SK-N-DZ (cell line): ENCODE measurements at regions not wholly inside any gene's neighbourhood (a gene's known extent, or its start where the extent isn't known, plus 50 kb on each side); places are given as distances from the start of the nearest gene placed in this dataset.

ENCODE experiments used
- DNase-seq: peaks from one replicate; pipeline ENCODE4 v3.0.0-alpha.2; 2015; ENCODE audit warnings: low spot score

DNA sequence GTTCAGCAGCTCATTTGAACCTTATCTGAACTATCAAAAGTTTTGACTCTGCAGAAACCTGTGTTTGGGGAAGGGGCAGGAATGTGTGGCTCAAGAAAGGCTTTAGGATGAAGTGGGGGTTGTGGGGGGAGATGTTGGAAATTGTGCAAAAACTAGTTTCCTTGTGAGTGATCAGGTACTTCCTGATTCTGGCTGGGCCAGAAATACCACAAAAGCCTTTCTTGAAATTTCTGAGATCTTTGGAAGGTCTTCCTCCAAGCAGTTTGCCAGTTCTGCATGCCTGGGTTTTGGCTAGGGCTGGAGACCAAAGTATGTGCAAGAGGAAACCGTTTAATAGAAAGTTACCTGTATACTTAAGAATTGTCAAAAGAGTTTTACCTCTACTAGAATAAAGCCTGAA is 116.6 kb downstream of the BMP2 start:
- no peak for DNase-seq

DNA sequence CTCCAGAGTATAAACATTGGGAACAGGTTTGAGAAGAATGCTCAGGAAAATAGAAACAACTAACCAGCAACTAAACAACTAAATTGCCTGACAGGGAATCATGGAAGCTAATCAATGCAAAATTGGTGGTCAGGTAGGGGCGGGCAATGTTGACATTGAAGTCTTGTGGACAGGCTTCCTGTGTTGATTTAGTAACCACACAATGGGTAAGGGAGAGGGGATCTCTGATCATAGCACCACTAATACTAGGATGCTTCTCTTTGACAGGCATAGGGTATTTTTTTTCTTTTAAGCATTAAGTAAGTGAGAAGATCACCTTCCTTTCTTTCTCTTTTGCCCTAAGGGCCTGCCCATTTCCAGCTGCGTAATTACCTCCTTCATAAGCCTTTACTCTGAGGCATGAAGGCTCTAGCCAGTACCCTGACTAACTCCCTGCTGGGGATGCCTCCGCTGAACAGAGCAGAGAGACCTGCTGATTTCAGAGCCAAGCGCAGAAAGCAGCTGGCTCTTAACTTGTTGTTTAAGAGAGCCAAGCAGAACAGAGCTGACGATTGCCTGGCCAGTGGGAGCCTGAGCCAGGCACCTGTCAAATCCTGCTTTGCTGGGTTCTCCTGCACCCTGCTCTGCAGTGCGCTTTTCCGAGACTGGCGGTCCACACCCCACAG is 118.7 kb downstream of the BMP2 start:
- DNase-seq: no peak

DNA sequence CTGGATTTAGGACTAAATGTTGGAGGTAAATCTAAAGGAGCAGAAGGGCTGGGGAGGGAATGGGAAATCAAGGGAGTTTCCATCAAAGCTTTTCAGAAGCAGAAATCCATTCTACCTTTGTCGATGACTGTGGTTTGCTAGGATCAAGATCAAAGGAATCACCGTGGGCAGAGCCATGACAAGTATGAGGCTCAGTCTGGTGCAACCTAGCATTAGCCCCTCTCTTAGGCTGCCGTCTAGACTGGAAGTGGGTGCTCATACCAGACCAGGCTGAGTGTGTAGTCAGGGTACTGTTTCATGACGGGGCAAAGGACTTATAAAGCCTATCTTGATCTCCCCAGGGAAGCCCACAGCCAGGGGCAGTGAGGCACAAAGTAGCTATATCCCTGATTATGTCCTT is 120.5 kb downstream of the BMP2 start:
- no peak for DNase-seq

DNA sequence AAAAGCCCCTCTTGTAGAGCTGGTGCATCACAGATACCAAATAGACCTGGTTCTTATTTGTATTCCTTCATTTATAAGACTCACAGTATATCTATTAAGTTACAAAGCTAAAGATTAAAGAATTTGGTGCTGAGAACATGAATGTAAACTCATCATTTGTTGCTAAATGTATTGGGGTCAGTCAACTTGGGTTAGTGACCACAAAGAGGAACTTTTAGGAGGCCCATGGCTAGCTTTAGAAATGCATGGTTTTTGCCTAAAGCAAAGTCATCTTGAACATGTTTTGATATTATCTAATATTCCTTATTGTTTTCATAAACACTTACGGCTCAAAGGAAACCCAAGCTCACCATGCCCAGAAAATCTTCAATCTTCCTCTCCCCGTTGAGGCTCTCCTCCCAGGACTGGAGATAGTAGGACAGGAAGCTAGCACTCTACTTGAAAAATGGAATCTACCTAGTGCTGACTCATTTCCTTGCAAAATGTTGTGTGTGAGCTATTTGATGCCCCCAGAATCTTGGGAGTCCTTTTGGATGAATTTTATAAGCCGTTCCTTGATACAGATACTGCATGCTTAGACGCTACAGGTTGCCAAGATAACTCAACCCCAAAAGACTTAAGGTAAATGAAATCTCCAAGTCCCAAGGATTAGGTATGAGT is 121.4 kb downstream of the BMP2 start:
- no peak for DNase-seq

DNA sequence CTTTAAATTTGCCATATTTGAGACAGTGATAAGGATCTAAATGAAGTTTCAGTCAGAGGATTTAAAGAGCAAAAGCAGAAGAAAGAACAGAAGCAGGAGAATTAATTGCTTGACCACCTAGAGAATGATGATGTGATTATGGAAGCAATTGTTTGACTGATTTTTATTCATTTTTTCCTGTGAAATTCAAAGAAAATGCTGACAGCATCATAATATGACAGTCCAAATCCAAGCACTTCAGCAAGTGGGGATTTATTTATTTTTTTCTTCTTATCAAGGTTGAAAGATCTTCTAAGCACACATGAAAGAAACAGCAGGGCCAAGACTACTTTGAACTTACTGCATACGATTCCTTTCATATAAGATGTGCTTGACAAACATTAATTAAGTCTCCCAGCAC is 125.2 kb downstream of the BMP2 start:
- no peak for DNase-seq

DNA sequence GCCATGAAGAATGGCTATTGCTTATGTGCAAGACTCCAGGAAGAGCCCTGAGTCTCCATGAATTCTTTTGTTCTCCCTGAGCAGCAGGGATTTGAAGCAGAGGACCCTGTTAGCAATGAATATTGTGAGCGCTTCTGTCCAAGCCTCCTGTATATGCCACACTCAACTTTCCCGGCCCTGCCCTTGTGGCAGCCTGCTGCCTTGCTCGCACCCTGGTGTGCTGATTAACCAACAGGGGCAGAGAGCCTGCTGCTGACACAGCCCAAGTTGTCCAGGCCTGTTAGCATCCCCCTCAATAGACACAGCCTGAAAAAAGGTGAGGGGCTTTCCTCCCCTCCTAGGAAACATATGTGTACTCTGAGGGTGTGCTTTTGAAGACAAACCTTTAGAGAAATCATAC is 131.4 kb downstream of the BMP2 start:
- no peak for DNase-seq

DNA sequence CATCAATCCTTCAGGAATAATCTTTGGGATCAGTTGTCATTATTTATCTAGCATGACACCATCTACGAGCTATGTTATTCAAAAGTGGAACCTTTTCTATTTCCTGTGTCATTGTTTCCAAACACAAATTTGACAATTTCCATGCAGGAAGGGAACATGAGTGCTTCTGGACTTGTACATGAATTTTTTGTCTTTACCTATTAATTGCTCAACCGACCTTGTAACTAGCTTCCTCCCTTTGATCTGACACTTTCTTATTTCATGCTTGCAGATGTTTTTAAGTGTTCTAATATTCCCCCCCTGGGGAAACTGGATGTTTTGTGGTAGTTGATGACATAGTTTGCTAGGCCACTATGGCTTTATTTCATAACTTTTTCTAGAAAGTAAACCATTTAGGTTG is 139.4 kb downstream of the BMP2 start:
- no peak for DNase-seq

DNA sequence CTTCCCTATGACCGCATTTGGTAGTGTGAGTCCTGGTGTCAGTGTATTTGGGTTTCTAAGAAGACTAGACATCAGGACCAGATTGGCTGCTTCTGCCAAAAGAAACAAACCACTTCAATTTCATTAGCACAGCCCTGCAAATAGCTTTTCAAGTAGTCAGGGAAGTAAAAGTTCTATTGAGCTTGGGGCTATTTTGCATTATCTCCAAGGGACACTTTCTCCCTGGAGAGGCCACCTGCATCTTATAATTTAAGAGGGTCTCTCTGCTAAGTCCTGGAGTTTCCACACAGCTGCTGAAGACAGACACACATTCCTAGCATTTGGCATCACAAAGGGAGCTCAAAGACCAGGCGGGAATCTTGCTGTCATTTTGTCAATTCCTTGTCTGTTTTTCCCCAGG is 141.2 kb downstream of the BMP2 start:
- no peak for DNase-seq

DNA sequence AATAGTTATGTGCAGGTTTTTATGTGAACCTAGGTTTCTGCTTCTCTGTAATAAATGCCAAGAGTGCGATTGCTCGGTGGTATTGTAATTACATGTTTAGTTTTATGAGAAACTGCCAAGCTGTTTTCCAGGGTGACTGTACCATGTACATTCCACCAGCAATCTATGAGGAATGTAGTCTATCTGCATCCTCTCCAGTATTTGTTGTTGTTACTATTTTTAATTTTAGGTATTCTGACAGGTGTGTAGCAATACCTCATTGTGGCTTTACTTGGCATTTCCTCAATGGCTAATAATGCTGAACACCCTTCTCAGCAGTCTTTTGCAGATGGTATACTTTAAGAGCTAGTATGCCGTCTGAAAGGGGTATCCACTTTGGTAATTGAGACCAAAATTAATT is 142.1 kb downstream of the BMP2 start:
- DNase-seq: no peak

DNA sequence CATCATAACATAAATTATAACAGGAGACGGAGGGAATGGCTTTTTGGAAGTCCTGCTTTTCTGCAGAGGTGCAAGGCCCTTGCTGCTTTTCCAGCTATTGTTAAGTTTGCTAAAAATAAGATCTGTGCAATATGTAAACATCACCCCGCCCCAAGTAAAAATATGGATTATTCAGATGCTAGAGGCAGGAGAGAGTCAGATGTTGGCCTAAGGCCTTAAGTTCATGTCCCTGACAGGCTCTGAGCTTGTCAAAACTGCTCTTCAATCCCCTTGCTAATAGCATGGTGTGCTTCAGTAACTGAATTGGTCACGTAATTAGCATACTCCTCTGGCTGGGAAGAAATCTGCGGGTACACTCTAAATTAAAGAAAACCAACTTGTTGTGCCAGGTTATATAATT is 147.5 kb downstream of the BMP2 start:
- DNase-seq: no peak

DNA sequence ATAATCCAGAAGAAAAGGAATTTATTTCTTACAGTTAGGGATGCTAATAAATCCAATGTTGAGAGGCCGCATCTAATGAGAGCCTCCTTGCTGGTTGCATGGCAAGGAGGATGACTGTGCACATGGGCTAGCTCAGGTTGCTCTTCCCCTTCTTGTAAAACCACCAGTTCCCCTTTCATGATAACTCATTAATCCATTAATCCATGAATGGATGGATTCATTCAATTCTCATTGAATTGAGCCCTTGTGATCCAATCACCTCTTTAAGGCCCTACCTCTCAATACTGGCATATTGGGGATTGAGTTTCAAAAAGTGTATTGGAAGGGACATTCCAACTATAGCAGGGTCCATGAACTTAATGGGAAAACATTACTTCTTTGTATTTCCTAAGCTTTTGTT is 149.5 kb downstream of the BMP2 start:
- DNase-seq: no peak

DNA sequence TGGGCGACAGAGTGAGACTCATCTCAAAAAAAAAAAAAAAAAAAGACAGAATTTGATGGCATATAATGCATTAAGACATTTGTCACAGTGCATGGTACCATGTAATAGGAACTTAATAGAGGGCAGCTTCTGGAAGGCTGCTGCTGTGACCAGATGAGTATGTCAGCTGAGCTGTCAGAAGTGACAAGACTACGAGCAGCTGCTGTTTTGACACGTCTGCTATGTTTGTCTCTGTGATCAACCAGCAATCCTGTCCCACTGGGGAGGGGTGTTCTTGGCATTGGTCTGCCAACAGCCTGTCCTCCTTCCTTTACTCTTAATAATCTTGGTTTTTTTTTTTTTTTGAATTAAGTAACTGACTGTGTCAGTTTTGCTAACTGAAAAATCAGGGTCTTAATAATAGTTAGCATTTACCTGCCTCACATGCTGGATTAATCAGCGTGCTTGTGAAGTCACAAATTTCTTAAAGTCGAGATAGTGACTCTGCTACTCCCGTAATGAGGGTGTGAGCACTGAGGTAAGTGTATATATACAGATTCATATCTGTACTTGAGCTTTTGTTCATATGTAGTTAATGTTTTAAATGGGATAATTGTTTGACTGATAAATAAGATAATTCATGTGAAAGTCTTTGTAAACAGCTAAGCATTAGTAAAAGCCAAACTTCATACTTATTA is 152.4 kb downstream of the BMP2 start:
- DNase-seq: no peak

DNA sequence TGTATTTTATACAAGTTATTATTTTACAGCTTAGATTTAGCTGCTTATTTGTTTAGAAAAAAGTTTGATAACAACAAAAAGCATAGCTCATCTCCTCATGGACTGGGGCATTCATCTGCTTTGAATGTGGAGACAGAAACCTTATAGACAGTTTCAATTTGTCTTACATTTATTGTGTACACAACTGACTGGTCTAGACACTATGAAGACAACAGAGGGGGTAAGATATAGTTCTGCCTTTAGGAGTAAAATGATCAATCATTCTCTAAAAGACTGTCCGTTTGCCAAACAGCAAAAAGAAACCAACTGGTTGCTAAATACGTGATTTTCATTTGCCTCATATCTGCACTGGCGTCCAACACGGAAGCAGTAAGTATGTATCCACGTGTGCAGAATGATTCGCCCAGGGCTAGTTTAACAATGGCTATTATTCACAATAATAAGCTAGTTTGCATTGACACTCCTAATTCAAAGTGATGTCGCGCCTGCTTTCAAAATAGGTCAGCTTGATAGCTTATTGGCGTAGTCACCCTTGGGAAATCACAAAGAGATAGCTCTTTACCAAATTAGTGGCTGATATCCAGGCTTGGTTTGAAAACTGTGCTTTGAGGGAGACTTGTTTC is 153.6 kb downstream of the BMP2 start:
- no peak for DNase-seq

DNA sequence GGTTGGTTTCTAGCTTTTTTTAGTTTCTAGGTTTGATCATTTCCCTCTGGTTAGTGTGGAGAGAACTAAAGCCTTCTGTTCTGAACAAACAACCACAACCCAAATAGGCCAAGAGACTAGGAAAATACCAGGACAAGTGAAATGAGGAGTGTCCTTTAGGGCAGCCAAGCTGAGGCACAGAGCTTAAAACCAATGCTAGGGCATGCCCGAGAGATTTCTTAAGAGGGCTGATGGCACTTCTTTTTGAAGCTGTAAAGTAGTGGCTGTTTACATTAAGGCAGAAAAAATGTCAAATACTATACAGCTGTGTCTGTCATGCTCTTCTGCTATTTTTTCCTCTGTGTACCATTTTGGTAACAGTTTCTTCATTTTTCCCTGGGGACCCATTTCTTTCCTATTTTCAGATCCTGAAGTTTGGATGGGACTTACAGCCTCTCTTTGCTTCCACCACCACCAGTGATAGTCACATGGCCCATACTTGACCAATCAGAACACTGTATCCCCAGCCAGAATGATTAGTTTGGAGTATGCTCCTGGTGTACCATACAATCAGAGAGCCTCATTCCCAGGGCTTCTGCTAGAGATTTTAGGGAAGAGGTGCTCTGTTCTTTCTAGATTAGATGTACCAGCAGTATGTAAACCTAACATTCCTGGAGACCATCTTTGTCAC is 154.4 kb downstream of the BMP2 start:
- no peak for DNase-seq

DNA sequence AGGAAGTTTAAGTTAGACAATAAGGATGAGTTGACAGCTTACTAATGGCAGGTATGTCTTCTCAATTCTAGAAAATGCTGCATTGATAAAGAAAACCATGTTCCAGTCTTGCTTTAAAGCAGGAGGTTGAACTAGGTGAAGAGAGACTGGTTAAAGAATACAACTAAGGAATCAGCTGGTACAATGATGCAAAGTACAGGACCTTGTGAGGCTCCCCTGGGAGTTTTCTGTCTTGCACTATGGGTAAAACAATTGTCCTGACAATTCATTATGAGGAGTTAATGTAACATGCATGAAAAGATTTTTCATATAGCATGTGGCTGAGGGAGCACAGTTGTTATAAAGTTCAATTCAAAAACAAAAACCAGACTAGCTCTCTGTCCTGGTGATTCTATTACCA is 157.2 kb downstream of the BMP2 start:
- DNase-seq: no peak

DNA sequence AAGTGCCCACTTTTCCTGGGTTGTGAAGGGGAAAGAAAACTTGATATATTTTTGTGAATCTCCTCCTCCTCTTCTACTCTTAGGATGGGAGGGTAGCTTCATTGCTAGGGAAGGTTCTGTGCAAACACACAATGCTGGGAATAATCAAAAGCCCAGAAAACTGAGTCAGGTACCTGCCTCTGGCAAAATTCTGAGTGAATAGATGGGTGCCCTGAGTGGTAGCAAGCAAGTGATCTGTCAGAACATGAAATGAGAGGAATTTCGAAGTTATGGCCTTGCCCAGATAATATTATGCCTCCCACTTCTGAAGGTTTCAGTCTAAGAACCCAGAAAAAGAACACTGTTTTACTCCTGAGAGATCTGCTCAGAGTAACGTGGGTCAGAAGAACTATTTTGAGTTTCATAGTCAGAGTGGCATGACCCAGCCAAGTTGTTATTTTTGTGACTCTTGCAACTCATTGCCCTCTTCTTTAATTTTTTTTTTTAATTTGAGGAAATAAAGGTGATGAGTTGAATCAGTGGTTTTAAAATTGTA is 158.3 kb downstream of the BMP2 start:
- DNase-seq: no peak

DNA sequence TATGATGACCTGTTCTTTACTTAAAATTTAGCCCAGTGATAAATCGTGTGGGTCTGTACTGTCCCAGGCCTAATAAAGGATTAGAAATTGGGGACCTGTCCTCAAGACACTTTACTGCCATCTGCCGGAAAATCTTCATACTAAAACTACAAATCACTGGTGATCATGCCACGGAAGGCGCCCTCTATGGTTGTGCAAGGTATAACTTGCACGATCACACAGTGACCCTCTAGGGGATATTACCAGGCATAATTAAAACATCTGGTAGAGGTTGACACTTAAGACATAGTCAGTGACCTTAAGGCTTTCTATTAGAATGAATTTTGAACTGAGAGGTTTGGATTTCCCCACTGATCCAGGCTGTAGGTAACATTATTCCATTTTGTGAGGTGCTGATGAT is 172.6 kb downstream of the BMP2 start:
- peak; percentile 12 for DNase-seq

DNA sequence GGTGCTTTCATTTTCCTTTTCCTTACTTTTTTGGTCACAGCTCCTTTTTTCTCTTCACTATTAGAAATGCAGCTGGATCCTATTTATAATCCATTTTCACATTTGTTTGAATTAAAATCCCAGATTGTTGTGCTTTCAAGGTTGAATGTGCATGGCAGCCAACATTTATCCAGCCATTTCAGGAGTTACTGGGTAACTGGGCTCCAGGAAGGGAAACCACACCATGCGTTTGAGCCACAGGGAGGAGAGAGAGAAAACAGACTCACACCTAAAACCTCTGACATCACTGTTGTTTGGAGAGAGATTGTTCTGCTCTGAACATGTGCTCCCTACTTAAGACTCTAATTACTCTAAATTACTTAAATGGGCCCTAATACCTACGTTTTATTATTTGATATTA is 173.4 kb downstream of the BMP2 start:
- no peak for DNase-seq

DNA sequence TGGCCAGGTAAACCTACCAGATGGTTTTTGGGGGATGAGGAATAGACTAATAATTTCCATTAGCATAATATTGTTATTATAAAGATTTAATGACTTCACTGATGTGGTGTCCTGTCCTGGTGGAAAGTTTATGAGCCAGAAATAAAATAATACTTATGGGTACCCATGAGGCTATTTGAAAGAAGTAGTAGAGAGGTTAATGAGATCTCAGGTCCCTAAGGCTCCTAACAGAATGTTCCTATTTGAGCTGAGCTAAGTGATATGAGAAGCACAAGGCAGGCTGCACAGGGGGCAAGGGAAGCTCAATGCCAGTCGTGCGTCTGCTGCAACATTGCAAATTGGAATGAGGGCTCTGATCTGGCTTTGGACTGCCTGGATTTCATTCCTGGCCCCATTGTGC is 174.1 kb downstream of the BMP2 start:
- DNase-seq: no peak

DNA sequence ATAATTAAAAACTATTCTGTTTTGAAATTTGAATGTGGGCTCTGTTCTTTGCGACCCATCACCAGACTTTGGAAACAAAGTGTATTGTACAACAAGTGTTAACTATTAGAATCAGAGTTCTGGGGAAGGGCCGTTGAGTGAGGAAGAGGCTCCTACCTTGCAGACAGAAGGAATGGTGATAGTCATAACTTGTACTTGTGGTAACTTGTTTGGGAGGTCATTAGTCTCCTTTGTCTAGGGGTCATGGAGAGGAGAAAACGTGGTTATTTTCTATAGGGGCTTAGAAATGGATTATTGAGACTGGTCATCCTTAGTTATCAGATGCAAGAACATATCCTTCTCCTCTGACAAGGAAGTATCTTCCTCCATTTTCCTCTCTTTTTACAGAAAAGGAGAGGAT is 174.8 kb downstream of the BMP2 start:
- DNase-seq: no peak

DNA sequence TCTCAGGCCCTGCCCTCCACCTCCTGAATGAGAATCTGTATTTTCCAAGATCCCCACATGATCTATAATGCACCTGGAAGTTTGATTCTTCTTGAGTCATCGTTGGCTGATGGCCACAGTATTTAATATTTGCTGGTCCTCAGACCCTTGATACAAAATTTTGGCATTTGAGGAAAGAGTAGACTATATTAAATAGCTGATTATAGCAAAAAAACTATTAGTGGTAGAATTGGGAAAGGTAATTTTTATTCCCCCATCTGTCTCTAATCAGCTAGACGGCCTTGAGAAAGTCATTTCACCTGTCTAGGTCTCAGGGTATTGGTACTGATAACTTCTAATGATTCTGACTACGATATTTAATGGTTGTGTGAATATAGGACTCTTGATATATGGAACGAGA is 176.8 kb downstream of the BMP2 start:
- no peak for DNase-seq

DNA sequence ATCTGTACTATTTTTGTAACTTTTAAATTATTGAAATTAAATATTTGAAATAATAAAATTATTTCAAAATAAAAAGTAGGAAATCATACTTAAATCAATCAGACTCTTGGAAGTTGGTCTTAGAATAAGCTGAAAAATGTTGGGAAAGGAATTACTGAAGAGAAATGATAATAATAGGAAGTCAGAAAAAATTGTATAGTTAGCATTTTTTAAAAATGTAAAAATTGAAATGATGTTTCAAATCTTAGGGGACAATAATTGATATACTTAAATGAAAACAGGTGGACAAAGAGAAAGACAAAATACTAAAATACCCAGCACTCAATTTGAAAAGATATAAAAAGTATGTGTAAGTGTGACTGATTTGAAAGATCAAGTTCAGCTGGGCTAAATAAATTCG is 186.1 kb downstream of the BMP2 start:
- no peak for DNase-seq
